CD4-positive, alpha-beta memory T cell (primary cell): ENCODE measurements at regions not wholly inside any gene's neighbourhood (a gene's known extent, or its start where the extent isn't known, plus 50 kb on each side); places are given as distances from the start of the nearest gene placed in this dataset.

Experiments used
- CTCF ChIA-PET: fragments of 350-600 bp; sonication (Branson Sonifier 250); formaldehyde crosslinking; loops from one replicate; lab custom pipeline; 2021; ENCODE audit warnings: inconsistent platforms; ENCODE audit not compliant: partially characterized antibody; lab: Charles Lee
- POLR2A ChIA-PET: fragments of 350-600 bp; sonication (Branson Sonifier 250); formaldehyde crosslinking; loops from one replicate; lab custom pipeline; 2021; ENCODE audit not compliant: partially characterized antibody; lab: Charles Lee
- DNase-seq, 5 donors: peaks; one replicate each; pipeline versions ENCODE4 v3.0.0 to v3.0.0-alpha.2; 2020 to 2022; ENCODE audit warnings: mixed read lengths in 1 of 5
- H3K27ac ChIP-seq: one replicate; pipeline ENCODE4 v1.7.0; 2013; ENCODE audit warnings: low read depth, low read length
- H3K27me3 ChIP-seq: 2 replicates; pipeline ENCODE4 v1.7.0; 2013; ENCODE audit warnings: mild to moderate bottlenecking, low read length, moderate library complexity; ENCODE audit not compliant: insufficient read depth
- H3K36me3 ChIP-seq: 2 replicates; pipeline ENCODE4 v1.7.0; 2013; ENCODE audit warnings: mild to moderate bottlenecking, low read length, moderate library complexity; ENCODE audit not compliant: insufficient read depth
- H3K4me1 ChIP-seq: 2 replicates; pipeline ENCODE4 v1.7.0; 2013; ENCODE audit warnings: mild to moderate bottlenecking, low read length, moderate library complexity; ENCODE audit not compliant: insufficient read depth
- H3K4me3 ChIP-seq, 2 donors: one replicate each; pipeline ENCODE4 v1.7.0; 2013; ENCODE audit warnings: low read length in 2 of 2, mild to moderate bottlenecking in 1 of 2
- H3K9me3 ChIP-seq, 2 donors: one replicate each; pipeline ENCODE4 v1.7.0; 2013; ENCODE audit warnings: low read length in 2 of 2, control low read depth in 1 of 2; ENCODE audit not compliant: control insufficient read depth in 1 of 2
- H3K27ac Mint-ChIP-seq, 7 donors: one replicate each; pipeline ENCODE4 v1.8.0; 2020 to 2021; ENCODE audit warnings: mixed read lengths in 7 of 7, mild to moderate bottlenecking in 6 of 7, inconsistent platforms in 3 of 7, moderate library complexity in 3 of 7
- H3K27me3 Mint-ChIP-seq, 2 donors: one replicate each; pipeline ENCODE4 v1.8.0; 2020 to 2021; ENCODE audit warnings: mixed read lengths in 2 of 2
- H3K36me3 Mint-ChIP-seq, 2 donors: one replicate each; pipeline ENCODE4 v1.8.0; 2020 to 2021; ENCODE audit warnings: mixed read lengths in 2 of 2, inconsistent platforms in 1 of 2, mild to moderate bottlenecking in 1 of 2
- H3K4me1 Mint-ChIP-seq, 4 donors: one replicate each; pipeline ENCODE4 v1.8.0; 2020 to 2021; ENCODE audit warnings: mixed read lengths in 4 of 4, mild to moderate bottlenecking in 1 of 4
- H3K4me3 Mint-ChIP-seq, 8 donors: one replicate each; pipeline ENCODE4 v1.8.0; 2020 to 2021; ENCODE audit warnings: mixed read lengths in 8 of 8, mild to moderate bottlenecking in 7 of 8, moderate library complexity in 6 of 8, inconsistent platforms in 3 of 8
- H3K9me3 Mint-ChIP-seq, 8 donors: one replicate each; pipeline ENCODE4 v1.8.0; 2020 to 2021; ENCODE audit warnings: mixed read lengths in 8 of 8, mild to moderate bottlenecking in 5 of 8, inconsistent platforms in 3 of 8, moderate library complexity in 1 of 8
- intact Hi-C: fragments of 100-400 bp; cut with micrococcal nuclease; formaldehyde crosslinking; loops from one replicate; pipeline ENCODE4 v1.15.1; 2023

- Mint-ChIP-seq H3K36me3 (no peaks in the 10 kb centered on the region), H3K4me1 (no peaks in the 10 kb centered on the region), H3K9me3 (no peaks in the 10 kb centered on the region), H3K4me3 (no peak overlapping the region), H3K27me3 (peaks cover 3 to 8% of the 10 kb centered on the region in 2 donors), H3K27ac (no peak overlapping the region)
- ChIA-PET CTCF (no interaction called here), POLR2A (no interaction called here)
- Histone ChIP-seq H3K9me3 (no peaks in the 10 kb centered on the region), H3K4me1 (no peaks in the 10 kb centered on the region), H3K36me3 (no peaks in the 10 kb centered on the region), H3K4me3 (no peak overlapping the region), H3K27ac (no peak overlapping the region), H3K27me3 (no peaks in the 10 kb centered on the region)
- intact Hi-C loops, result no loop called here
- DNase-seq, result no peak
These were observed 257.0 kb downstream of the MSX2 start for GRCh38 chr5:174981416-174981815.

DNA sequence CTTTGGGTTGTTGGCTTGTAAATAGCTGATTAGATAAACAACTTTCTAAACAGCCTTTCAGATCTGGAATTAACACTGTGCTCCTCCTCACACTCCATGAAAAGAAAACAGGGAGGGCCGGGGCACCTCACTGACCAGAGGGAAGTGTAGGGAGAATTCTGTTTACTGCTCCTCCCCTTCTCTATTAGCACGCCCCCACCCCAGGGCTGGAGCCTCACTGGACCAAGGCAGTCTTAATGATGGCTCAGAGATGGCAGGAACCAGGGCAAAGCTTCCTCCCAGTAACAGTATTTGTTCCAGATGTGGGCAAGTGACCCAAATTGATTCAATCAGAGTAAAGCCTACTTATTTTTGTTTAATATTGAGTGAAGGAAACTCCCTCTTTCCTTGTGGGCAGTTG is 256.6 kb downstream of the MSX2 start:
- Histone ChIP-seq H3K4me1 (no peaks in the 10 kb centered on the region), H3K27me3 (no peaks in the 10 kb centered on the region), H3K27ac (no peak overlapping the region), H3K36me3 (no peaks in the 10 kb centered on the region), H3K4me3 (no peak overlapping the region), H3K9me3 (no peaks in the 10 kb centered on the region)
- ChIA-PET POLR2A (no interaction called here), CTCF (no interaction called here)
- no peak overlapping the region for H3K27ac Mint-ChIP-seq
- no peaks in the 10 kb centered on the region for H3K4me1 Mint-ChIP-seq
- intact Hi-C loops, result no loop called here
- H3K9me3 Mint-ChIP-seq, result no peaks in the 10 kb centered on the region
- DNase-seq, result no peak
- H3K4me3 Mint-ChIP-seq, result no peak overlapping the region
- H3K36me3 Mint-ChIP-seq, result no peaks in the 10 kb centered on the region
- peaks cover 3 to 6% of the 10 kb centered on the region in 2 donors for H3K27me3 Mint-ChIP-seq

DNA sequence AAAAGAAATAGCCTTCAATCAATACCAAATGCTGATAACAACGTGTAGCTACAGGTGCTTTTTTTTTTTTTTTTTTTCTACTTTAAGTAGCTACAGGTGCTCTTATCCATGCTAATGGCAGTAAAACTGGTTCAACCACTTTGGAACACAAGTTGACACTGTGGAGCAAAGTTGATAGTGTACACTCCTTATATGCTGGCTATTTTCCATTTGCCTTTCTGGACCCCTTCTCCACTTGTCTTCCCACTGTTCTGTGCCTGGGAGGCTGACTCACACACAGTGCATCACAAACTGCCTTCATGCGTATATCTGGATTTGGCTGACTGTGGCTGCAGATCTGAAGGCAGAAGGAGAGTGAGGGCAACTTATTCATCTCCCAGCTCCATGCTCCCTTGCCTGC is 247.9 kb downstream of the MSX2 start:
- no peaks in the 10 kb centered on the region for H3K9me3 ChIP-seq
- Mint-ChIP-seq H3K27ac (no peak overlapping the region), H3K4me3 (no peak overlapping the region), H3K9me3 (peaks cover 0 to 27% (median 17%) of the 10 kb centered on the region in 8 donors), H3K36me3 (peaks cover 0 to 2% of the 10 kb centered on the region in 2 donors), H3K4me1 (no peaks in the 10 kb centered on the region), H3K27me3 (peaks cover 5 to 14% of the 10 kb centered on the region in 2 donors)
- DNase-seq, result no peak
- no peak overlapping the region for H3K27ac ChIP-seq
- no peaks in the 10 kb centered on the region for H3K4me1 ChIP-seq
- ChIA-PET POLR2A (no interaction called here), CTCF (interaction anchor here (0.6 kb wide), 1 partner anchor 45 kb away, joined by 4 read pairs; no protein-coding TSS in a partner anchor)
- intact Hi-C loops, result no loop called here
- no peak overlapping the region for H3K4me3 ChIP-seq
- no peaks in the 10 kb centered on the region for H3K27me3 ChIP-seq
- no peaks in the 10 kb centered on the region for H3K36me3 ChIP-seq

DNA sequence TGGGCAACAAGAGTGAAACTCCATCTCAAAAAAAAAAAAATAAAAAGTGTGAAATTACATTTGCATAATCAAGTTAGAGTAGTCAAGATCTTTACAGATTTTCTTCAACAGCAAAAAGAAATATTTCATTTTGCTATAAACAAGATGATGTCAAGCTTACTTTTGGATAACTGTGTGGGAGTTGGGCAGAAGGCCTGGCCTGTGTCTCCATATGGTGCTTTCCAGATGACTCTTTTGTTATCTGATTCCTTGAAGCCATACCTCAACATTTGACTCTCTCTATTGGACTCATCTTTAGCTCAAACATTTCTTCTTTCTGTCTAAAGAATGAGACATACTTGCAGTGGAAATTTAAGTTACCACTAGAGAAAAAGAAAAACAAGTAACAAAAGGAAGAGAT is 246.8 kb downstream of the MSX2 start:
- Histone ChIP-seq H3K9me3 (no peaks in the 10 kb centered on the region), H3K27me3 (no peaks in the 10 kb centered on the region), H3K4me3 (no peak overlapping the region), H3K4me1 (no peaks in the 10 kb centered on the region), H3K36me3 (no peaks in the 10 kb centered on the region), H3K27ac (no peak overlapping the region)
- Mint-ChIP-seq H3K9me3 (peaks cover 0 to 38% (median 27%) of the 10 kb centered on the region in 8 donors), H3K27ac (no peak overlapping the region), H3K36me3 (peaks cover 0 to 7% of the 10 kb centered on the region in 2 donors), H3K27me3 (peaks cover 4 to 14% of the 10 kb centered on the region in 2 donors), H3K4me3 (peak overlapping the region in 1 of 8 donors; percentile 26), H3K4me1 (no peaks in the 10 kb centered on the region)
- CTCF ChIA-PET, result no interaction called here
- POLR2A ChIA-PET, result no interaction called here
- intact Hi-C loops, result no loop called here
- DNase-seq, result no peak

DNA sequence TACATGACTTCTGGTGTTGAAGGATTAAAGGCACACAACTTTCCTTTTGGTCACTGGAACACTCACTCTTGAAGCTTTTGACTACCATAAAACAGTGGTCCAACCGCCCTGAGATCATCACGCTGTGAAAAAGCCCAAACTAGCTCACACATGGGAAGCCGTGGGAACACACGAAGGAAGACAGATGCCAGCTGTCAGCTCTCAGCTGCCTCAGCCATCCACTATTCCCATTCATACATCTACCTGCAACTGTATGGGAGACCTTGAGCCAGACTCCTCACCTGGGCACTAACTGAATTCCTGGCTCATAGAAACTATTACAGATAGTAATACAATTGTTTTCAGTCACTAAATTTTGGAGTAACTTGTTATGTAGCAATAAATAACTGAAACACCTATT is 246.1 kb downstream of the MSX2 start:
- H3K27me3 Mint-ChIP-seq, result peaks cover 4 to 14% of the 10 kb centered on the region in 2 donors
- ChIA-PET POLR2A (no interaction called here), CTCF (no interaction called here)
- intact Hi-C loops, result no loop called here
- Histone ChIP-seq H3K4me3 (no peak overlapping the region), H3K27ac (no peak overlapping the region), H3K36me3 (no peaks in the 10 kb centered on the region), H3K9me3 (no peaks in the 10 kb centered on the region), H3K4me1 (no peaks in the 10 kb centered on the region), H3K27me3 (no peaks in the 10 kb centered on the region)
- H3K36me3 Mint-ChIP-seq, result peaks cover 0 to 9% of the 10 kb centered on the region in 2 donors
- H3K4me3 Mint-ChIP-seq, result no peak overlapping the region
- DNase-seq, result no peak
- peaks cover 0 to 45% (median 32%) of the 10 kb centered on the region in 8 donors for H3K9me3 Mint-ChIP-seq
- no peak overlapping the region for H3K27ac Mint-ChIP-seq
- no peaks in the 10 kb centered on the region for H3K4me1 Mint-ChIP-seq

DNA sequence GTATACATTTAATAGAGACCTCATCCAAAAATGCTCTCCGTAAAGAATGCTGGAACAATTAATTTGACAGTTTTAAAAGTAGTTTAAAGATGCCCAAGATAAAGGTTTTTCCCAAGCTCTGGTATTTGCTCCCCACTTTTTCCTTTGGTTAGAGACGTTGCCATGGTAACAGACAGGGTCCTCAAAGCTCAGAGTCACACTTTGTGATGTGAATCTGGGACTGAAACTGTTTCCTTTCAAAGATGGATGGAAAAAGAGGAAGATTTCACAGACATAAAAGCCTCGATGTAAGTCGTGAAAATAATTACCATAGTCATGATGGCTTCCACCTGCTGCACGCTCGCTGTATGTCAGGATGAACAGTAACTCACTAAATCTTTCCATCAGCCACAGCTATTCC is 229.5 kb downstream of the MSX2 start:
- H3K27me3 Mint-ChIP-seq, result peaks cover 4 to 6% of the 10 kb centered on the region in 2 donors
- no peak overlapping the region for H3K27ac Mint-ChIP-seq
- no peaks in the 10 kb centered on the region for H3K4me1 Mint-ChIP-seq
- H3K36me3 Mint-ChIP-seq, result no peaks in the 10 kb centered on the region
- no peaks in the 10 kb centered on the region for H3K9me3 ChIP-seq
- H3K4me3 Mint-ChIP-seq, result no peak overlapping the region
- CTCF ChIA-PET, result interaction anchor here (1.7 to 2.2 kb wide), 2 partner anchors 20 to 765 kb away, joined by 5 to 6 read pairs; no protein-coding TSS in a partner anchor
- intact Hi-C loops, result no loop called here
- no peaks in the 10 kb centered on the region for H3K36me3 ChIP-seq
- H3K27me3 ChIP-seq, result no peaks in the 10 kb centered on the region
- DNase-seq, result no peak
- H3K4me1 ChIP-seq, result no peaks in the 10 kb centered on the region
- H3K27ac ChIP-seq, result no peak overlapping the region
- H3K9me3 Mint-ChIP-seq, result no peaks in the 10 kb centered on the region
- POLR2A ChIA-PET, result no interaction called here
- no peak overlapping the region for H3K4me3 ChIP-seq

GRCh38 chr5:174951151-174951780 is 226.9 kb downstream of the MSX2 start:
- intact Hi-C loops, result loop anchor here (1.0 to 2.0 kb wide), 4 partner anchors 509 to 768 kb away; no protein-coding TSS in a partner anchor
- Mint-ChIP-seq H3K27ac (no peak overlapping the region), H3K36me3 (no peaks in the 10 kb centered on the region), H3K9me3 (peaks cover 0 to 3% (median 0%) of the 10 kb centered on the region in 8 donors), H3K27me3 (peaks cover 9 to 11% of the 10 kb centered on the region in 2 donors), H3K4me3 (no peak overlapping the region), H3K4me1 (no peaks in the 10 kb centered on the region)
- no peaks in the 10 kb centered on the region for H3K4me1 ChIP-seq
- no peak overlapping the region for H3K4me3 ChIP-seq
- POLR2A ChIA-PET, result interaction anchor here (1.0 kb wide), 1 partner anchor 28 kb away, joined by 3 read pairs; no protein-coding TSS in a partner anchor
- no peaks in the 10 kb centered on the region for H3K27me3 ChIP-seq
- H3K36me3 ChIP-seq, result no peaks in the 10 kb centered on the region
- no peak overlapping the region for H3K27ac ChIP-seq
- CTCF ChIA-PET, result interaction anchor here (0.7 to 2.7 kb wide), 8 partner anchors 9 to 769 kb away, joined by 3 to 11 read pairs (median 4); partner anchors contain the start of gene DRD1
- H3K9me3 ChIP-seq, result no peaks in the 10 kb centered on the region
- DNase-seq, result peak; percentile 47 to 61 (median 52)
